ENCODE measurements at regions not wholly inside any gene's neighbourhood (a gene's known extent, or its start where the extent isn't known, plus 50 kb on each side); places are given as distances from the start of the nearest gene placed in this dataset.
"Not testable (repeated sequence)": the region's sequence is repeated elsewhere in the genome, so short reads cannot be mapped to it uniquely, and the experiment has no call there.

- Histone ChIP-seq H3K4me3 (ENCODE audit: low read length) (no peak overlapping the region), H3K27ac (ENCODE audit: low read length) (no peak overlapping the region), H3K27me3 (ENCODE audit: insufficient read depth, low read length) (no peaks in the 10 kb centered on the region), H3K9me3 (ENCODE audit: insufficient read depth, low read depth, low read length) (peaks cover 7% of the 10 kb centered on the region), H3K9ac (ENCODE audit: low read depth, low read length) (no peak overlapping the region), H3K36me3 (ENCODE audit: insufficient read depth, low read depth, low read length) (no peaks in the 10 kb centered on the region), H3K4me1 (ENCODE audit: insufficient read depth, low read length) (no peaks in the 10 kb centered on the region)
Measured at GRCh38 chr7:89695241-89695640, 459.0 kb upstream of the STEAP1 start.

GRCh38 chr7:89714131-89714530, 440.1 kb upstream of the STEAP1 start:
- no peak overlapping the region for H3K9ac ChIP-seq (ENCODE audit: low read depth, low read length)
- H3K36me3 ChIP-seq (ENCODE audit: insufficient read depth, low read depth, low read length) = no peaks in the 10 kb centered on the region
- no peaks in the 10 kb centered on the region for H3K9me3 ChIP-seq (ENCODE audit: insufficient read depth, low read depth, low read length)
- no peak overlapping the region for H3K4me3 ChIP-seq (ENCODE audit: low read length)
- H3K4me1 ChIP-seq (ENCODE audit: insufficient read depth, low read length) = no peaks in the 10 kb centered on the region
- no peaks in the 10 kb centered on the region for H3K27me3 ChIP-seq (ENCODE audit: insufficient read depth, low read length)
- H3K27ac ChIP-seq (ENCODE audit: low read length) = no peak overlapping the region

GRCh38 chr7:89718941-89719340, 435.3 kb upstream of the STEAP1 start:
- H3K27ac ChIP-seq (ENCODE audit: low read length); H3K27me3 ChIP-seq (ENCODE audit: insufficient read depth, low read length); H3K4me1 ChIP-seq (ENCODE audit: insufficient read depth, low read length); H3K9ac ChIP-seq (ENCODE audit: low read depth, low read length); H3K4me3 ChIP-seq (ENCODE audit: low read length); H3K36me3 ChIP-seq (ENCODE audit: insufficient read depth, low read depth, low read length); H3K9me3 ChIP-seq (ENCODE audit: insufficient read depth, low read depth, low read length): not testable (repeated sequence)

DNA sequence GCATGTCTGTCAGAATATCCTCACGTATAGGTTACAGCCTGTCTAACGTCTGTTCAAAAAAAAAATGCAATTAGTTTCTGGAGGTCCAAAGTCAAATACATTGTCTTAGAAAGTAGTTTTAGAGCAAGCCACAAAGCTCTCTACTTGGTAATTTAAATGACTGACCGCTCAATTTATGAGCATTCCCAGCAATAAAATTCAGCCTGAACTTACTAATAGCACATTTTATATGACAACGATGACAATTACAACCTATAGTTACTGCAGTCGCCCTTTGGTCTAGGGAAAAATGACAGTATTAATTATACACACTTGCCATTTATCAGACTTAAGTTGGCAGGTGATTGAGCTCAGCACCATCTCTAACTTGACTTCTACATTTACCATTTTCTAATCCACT, 425.8 kb upstream of the STEAP1 start:
- Histone ChIP-seq H3K36me3 (ENCODE audit: insufficient read depth, low read depth, low read length) (no peaks in the 10 kb centered on the region), H3K27ac (ENCODE audit: low read length) (no peak overlapping the region)

GRCh38 chr7:89731751-89732445, 422.4 kb upstream of the STEAP1 start:
- no peaks in the 10 kb centered on the region for H3K9me3 ChIP-seq (ENCODE audit: insufficient read depth, low read depth, low read length)
- H3K4me3 ChIP-seq (ENCODE audit: low read length) = no peak overlapping the region
- H3K27ac ChIP-seq (ENCODE audit: low read length) = no peak overlapping the region
- no peaks in the 10 kb centered on the region for H3K4me1 ChIP-seq (ENCODE audit: insufficient read depth, low read length)
- H3K27me3 ChIP-seq (ENCODE audit: insufficient read depth, low read length) = no peaks in the 10 kb centered on the region
- H3K36me3 ChIP-seq (ENCODE audit: insufficient read depth, low read depth, low read length) = no peaks in the 10 kb centered on the region
- H3K9ac ChIP-seq (ENCODE audit: low read depth, low read length) = no peak overlapping the region

More for the DNA sequence above, 425.8 kb upstream of the STEAP1 start:
- Histone ChIP-seq H3K9me3 (ENCODE audit: insufficient read depth, low read depth, low read length) (no peaks in the 10 kb centered on the region), H3K4me3 (ENCODE audit: low read length) (no peak overlapping the region), H3K4me1 (ENCODE audit: insufficient read depth, low read length) (no peaks in the 10 kb centered on the region), H3K27me3 (ENCODE audit: insufficient read depth, low read length) (no peaks in the 10 kb centered on the region), H3K9ac (ENCODE audit: low read depth, low read length) (no peak overlapping the region)

- H3K4me3 ChIP-seq (ENCODE audit: low read length) = no peak overlapping the region
- H3K4me1 ChIP-seq (ENCODE audit: insufficient read depth, low read length) = no peaks in the 10 kb centered on the region
- H3K9ac ChIP-seq (ENCODE audit: low read depth, low read length) = no peak overlapping the region
- H3K9me3 ChIP-seq (ENCODE audit: insufficient read depth, low read depth, low read length) = no peaks in the 10 kb centered on the region
- no peak overlapping the region for H3K27ac ChIP-seq (ENCODE audit: low read length)
- no peaks in the 10 kb centered on the region for H3K36me3 ChIP-seq (ENCODE audit: insufficient read depth, low read depth, low read length)
- H3K27me3 ChIP-seq (ENCODE audit: insufficient read depth, low read length) = no peaks in the 10 kb centered on the region
Measured at GRCh38 chr7:89738549-89738948, 415.7 kb upstream of the STEAP1 start.

- Histone ChIP-seq H3K4me3 (ENCODE audit: low read length) (no peak overlapping the region), H3K36me3 (ENCODE audit: insufficient read depth, low read depth, low read length) (no peaks in the 10 kb centered on the region), H3K4me1 (ENCODE audit: insufficient read depth, low read length) (no peaks in the 10 kb centered on the region), H3K9me3 (ENCODE audit: insufficient read depth, low read depth, low read length) (no peaks in the 10 kb centered on the region), H3K27me3 (ENCODE audit: insufficient read depth, low read length) (no peaks in the 10 kb centered on the region), H3K27ac (ENCODE audit: low read length) (no peak overlapping the region), H3K9ac (ENCODE audit: low read depth, low read length) (no peak overlapping the region)
Measured at GRCh38 chr7:89757910-89758309, 396.4 kb upstream of the STEAP1 start.

- Histone ChIP-seq H3K9me3 (ENCODE audit: insufficient read depth, low read depth, low read length) (no peaks in the 10 kb centered on the region), H3K36me3 (ENCODE audit: insufficient read depth, low read depth, low read length) (no peaks in the 10 kb centered on the region)
Measured at GRCh38 chr7:89760690-89761089, 393.6 kb upstream of the STEAP1 start.

DNA sequence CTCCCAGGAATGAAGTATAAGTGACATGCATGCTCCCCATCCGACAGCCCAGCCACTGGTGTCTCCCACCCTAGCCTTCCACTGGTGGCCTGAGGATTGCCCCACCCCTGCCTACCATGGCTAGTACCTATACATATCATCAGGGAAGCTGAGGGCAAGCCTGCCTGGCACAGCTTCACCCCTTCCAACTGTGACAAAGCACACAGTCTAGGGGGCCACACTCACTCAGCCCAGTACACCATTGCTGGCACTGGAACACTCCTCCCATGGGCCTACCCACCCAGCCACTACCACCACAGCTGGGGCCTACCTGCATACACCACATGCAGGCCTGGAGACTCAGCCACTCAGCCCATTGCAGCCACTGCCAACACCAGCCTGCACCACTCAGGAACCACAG, 393.1 kb upstream of the STEAP1 start:
- Histone ChIP-seq H3K9me3 (ENCODE audit: insufficient read depth, low read depth, low read length) (no peaks in the 10 kb centered on the region), H3K9ac (ENCODE audit: low read depth, low read length) (no peak overlapping the region), H3K27ac (ENCODE audit: low read length) (no peak overlapping the region), H3K36me3 (ENCODE audit: insufficient read depth, low read depth, low read length) (no peaks in the 10 kb centered on the region), H3K4me3 (ENCODE audit: low read length) (no peak overlapping the region), H3K4me1 (ENCODE audit: insufficient read depth, low read length) (no peaks in the 10 kb centered on the region), H3K27me3 (ENCODE audit: insufficient read depth, low read length) (no peaks in the 10 kb centered on the region)

More at GRCh38 chr7:89760690-89761089, 393.6 kb upstream of the STEAP1 start:
- Histone ChIP-seq H3K27me3 (ENCODE audit: insufficient read depth, low read length) (no peaks in the 10 kb centered on the region), H3K4me1 (ENCODE audit: insufficient read depth, low read length) (no peaks in the 10 kb centered on the region), H3K9ac (ENCODE audit: low read depth, low read length) (no peak overlapping the region), H3K27ac (ENCODE audit: low read length) (no peak overlapping the region), H3K4me3 (ENCODE audit: low read length) (no peak overlapping the region)

DNA sequence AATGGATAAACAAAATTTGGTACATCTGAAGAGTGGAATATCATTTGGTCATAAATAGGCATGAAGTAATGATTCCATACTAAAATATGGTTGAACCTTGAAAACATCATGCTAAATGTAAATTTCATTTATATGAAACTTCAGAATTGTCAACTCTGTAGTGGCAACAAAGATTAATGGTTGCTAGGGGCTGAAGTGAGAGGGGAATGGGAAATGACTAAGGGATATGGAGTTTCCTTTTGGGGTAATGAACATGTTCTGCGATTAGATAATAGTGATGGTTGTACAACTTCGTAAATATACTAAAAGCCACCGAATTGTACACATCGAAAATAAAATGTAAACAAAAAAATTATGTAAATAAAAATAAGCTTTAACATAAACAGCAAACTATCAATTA, 384.1 kb upstream of the STEAP1 start:
- H3K36me3 ChIP-seq (ENCODE audit: insufficient read depth, low read depth, low read length) = no peaks in the 10 kb centered on the region
- H3K27me3 ChIP-seq (ENCODE audit: insufficient read depth, low read length) = no peaks in the 10 kb centered on the region
- H3K4me3 ChIP-seq (ENCODE audit: low read length) = no peak overlapping the region
- H3K9ac ChIP-seq (ENCODE audit: low read depth, low read length) = no peak overlapping the region
- no peaks in the 10 kb centered on the region for H3K4me1 ChIP-seq (ENCODE audit: insufficient read depth, low read length)
- H3K9me3 ChIP-seq (ENCODE audit: insufficient read depth, low read depth, low read length) = no peaks in the 10 kb centered on the region
- no peak overlapping the region for H3K27ac ChIP-seq (ENCODE audit: low read length)

- no peaks in the 10 kb centered on the region for H3K4me1 ChIP-seq (ENCODE audit: insufficient read depth, low read length)
- H3K9me3 ChIP-seq (ENCODE audit: insufficient read depth, low read depth, low read length) = no peaks in the 10 kb centered on the region
- no peak overlapping the region for H3K4me3 ChIP-seq (ENCODE audit: low read length)
- H3K36me3 ChIP-seq (ENCODE audit: insufficient read depth, low read depth, low read length) = no peaks in the 10 kb centered on the region
- no peak overlapping the region for H3K27ac ChIP-seq (ENCODE audit: low read length)
- H3K9ac ChIP-seq (ENCODE audit: low read depth, low read length) = no peak overlapping the region
- H3K27me3 ChIP-seq (ENCODE audit: insufficient read depth, low read length) = no peaks in the 10 kb centered on the region
Measured at GRCh38 chr7:89771003-89771636, 383.1 kb upstream of the STEAP1 start.

- H3K9ac ChIP-seq (ENCODE audit: low read depth, low read length) = no peak overlapping the region
- no peak overlapping the region for H3K27ac ChIP-seq (ENCODE audit: low read length)
- no peaks in the 10 kb centered on the region for H3K4me1 ChIP-seq (ENCODE audit: insufficient read depth, low read length)
- no peak overlapping the region for H3K4me3 ChIP-seq (ENCODE audit: low read length)
- no peaks in the 10 kb centered on the region for H3K36me3 ChIP-seq (ENCODE audit: insufficient read depth, low read depth, low read length)
- no peaks in the 10 kb centered on the region for H3K27me3 ChIP-seq (ENCODE audit: insufficient read depth, low read length)
- H3K9me3 ChIP-seq (ENCODE audit: insufficient read depth, low read depth, low read length) = no peaks in the 10 kb centered on the region
Measured at GRCh38 chr7:89772276-89772675, 382.0 kb upstream of the STEAP1 start.
